Mammary epithelial cell (primary cell): ENCODE measurements at regions not wholly inside any gene's neighbourhood (a gene's known extent, or its start where the extent isn't known, plus 50 kb on each side); places are given as distances from the start of the nearest gene placed in this dataset.

Source experiments
- EZH2 ChIP-seq: IDR thresholded peaks from 2 replicates; pipeline ENCODE4 v1.6.1; 2012; ENCODE audit warnings: low read length, inconsistent platforms, borderline replicate concordance
- TF ChIP-seq, protein P1 (sequence below), 2 donors: IDR thresholded peaks in 1 of 2; conservative IDR thresholded peaks in 1 of 2; 2 replicates each; pipeline ENCODE4 v1.5.1; 2011 to 2012; ENCODE audit warnings: inconsistent platforms in 2 of 2, low read length in 2 of 2, mild to moderate bottlenecking in 2 of 2, control low read depth in 1 of 2, low read depth in 1 of 2; ENCODE audit not compliant: insufficient read depth in 1 of 2; ENCODE audit errors: extremely low read depth in 1 of 2

DNA sequence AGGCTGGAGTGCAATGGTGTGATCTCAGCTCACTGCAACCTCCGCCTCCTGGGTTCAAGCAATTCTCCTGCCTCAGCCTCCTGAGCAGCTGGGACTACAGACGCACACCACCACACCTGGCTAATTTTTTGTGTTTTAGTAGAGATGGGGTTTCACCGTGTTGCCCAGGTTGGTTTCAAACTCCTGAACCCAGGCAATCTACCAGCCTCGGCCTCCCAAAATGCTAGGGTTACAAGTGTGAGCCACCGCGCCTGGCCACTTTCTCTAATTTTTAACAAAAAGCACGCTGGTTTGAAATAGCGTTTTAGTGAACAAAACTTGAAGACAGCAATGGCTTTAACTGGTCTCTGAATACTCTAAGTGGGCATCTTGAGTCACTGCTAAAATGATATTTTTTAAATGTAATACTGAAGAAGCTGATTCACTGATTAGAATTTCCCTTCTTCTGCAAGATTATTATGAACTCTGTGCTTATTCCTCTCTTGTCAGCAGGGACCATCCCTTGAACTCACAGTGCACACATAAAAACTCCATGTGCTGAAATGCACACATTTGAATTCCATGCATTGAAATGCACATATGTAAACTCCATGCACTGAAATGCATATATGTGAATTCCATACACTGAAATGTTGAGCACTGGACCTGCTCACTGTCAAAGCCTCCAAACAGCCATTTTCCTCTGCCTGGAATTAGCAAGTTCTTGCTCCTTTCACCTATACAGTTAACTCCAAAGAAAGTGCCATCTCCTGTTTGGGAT, 1411.5 kb upstream of the ACVR2A start:
- TF ChIP-seq, protein P1, sequence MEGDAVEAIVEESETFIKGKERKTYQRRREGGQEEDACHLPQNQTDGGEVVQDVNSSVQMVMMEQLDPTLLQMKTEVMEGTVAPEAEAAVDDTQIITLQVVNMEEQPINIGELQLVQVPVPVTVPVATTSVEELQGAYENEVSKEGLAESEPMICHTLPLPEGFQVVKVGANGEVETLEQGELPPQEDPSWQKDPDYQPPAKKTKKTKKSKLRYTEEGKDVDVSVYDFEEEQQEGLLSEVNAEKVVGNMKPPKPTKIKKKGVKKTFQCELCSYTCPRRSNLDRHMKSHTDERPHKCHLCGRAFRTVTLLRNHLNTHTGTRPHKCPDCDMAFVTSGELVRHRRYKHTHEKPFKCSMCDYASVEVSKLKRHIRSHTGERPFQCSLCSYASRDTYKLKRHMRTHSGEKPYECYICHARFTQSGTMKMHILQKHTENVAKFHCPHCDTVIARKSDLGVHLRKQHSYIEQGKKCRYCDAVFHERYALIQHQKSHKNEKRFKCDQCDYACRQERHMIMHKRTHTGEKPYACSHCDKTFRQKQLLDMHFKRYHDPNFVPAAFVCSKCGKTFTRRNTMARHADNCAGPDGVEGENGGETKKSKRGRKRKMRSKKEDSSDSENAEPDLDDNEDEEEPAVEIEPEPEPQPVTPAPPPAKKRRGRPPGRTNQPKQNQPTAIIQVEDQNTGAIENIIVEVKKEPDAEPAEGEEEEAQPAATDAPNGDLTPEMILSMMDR (conservative IDR thresholded peaks at IDR 0.05 in 1 of 2, IDR thresholded peaks at IDR 0.05 in 1 of 2; ENCODE audit: extremely low read depth in 1 of 2, insufficient read depth in 1 of 2, low read depth in 1 of 2, low read length in 2 of 2) = no peak
- no peak for TF ChIP-seq EZH2
